Uterus (tissue), 2 donors: ENCODE measurements at regions not wholly inside any gene's neighbourhood (a gene's known extent, or its start where the extent isn't known, plus 50 kb on each side); places are given as distances from the start of the nearest gene placed in this dataset.

Source experiments
- CTCF ChIP-seq, 4 experiments: fragments of 200-600 bp in 2 of 4; fragments of 450-650 bp in 2 of 4; sonication (generic) in 2 of 4; IDR thresholded peaks; one replicate each; pipeline ENCODE4 v1.5.1; 2016 to 2019; ENCODE audit warnings: antibody characterized with exemption in 4 of 4, mild to moderate bottlenecking in 2 of 4, moderate library complexity in 1 of 4
- POLR2A ChIP-seq, 2 donors: fragments of 450-650 bp; IDR thresholded peaks; one replicate each; pipeline ENCODE4 v1.6.1; 2016; ENCODE audit warnings: antibody characterized with exemption in 2 of 2, mild to moderate bottlenecking in 1 of 2, moderate library complexity in 1 of 2

GRCh38 chr5:8700671-8701070, 831.7 kb downstream of the MTRR start:
- no peak for TF ChIP-seq CTCF (IDR thresholded peaks at IDR 0.05)
- TF ChIP-seq POLR2A (IDR thresholded peaks at IDR 0.05): no peak
